Stimulated activated CD8-positive, alpha-beta memory T cell treated with anti-CD3 and anti-CD28 coated beads, Interleukin-7, amount 100 ng/mL, for 48 hours (primary cell): ENCODE measurements at regions not wholly inside any gene's neighbourhood (a gene's known extent, or its start where the extent isn't known, plus 50 kb on each side); places are given as distances from the start of the nearest gene placed in this dataset.

Source experiments
- DNase-seq, 2 donors: peaks; one replicate each; pipeline ENCODE4 v3.0.0-alpha.2; 2020; ENCODE audit warnings: low read depth in 1 of 2; ENCODE audit errors: extremely low read depth in 1 of 2

GRCh38 chr15:66615846-66616245 lies 50.0 kb upstream of the LCTL start:
- no peak for DNase-seq

GRCh38 chr15:66617137-66618090 lies 51.6 kb upstream of the LCTL start:
- no peak for DNase-seq

GRCh38 chr15:66619152-66619903 lies 53.5 kb upstream of the LCTL start:
- DNase-seq = peak; percentile 12 to 13

GRCh38 chr15:66620341-66620740 lies 54.5 kb upstream of the LCTL start:
- DNase-seq = no peak

GRCh38 chr15:66620744-66621344 lies 55.0 kb upstream of the LCTL start:
- no peak for DNase-seq

- DNase-seq = no peak
Measured at GRCh38 chr15:66621491-66622467, 56.0 kb upstream of the LCTL start.

- no peak for DNase-seq
Measured at GRCh38 chr15:66622591-66623022, 56.8 kb upstream of the LCTL start.

- DNase-seq = no peak
Measured at GRCh38 chr15:66623801-66624453, 58.1 kb upstream of the LCTL start.

GRCh38 chr15:66625531-66625930 lies 59.7 kb upstream of the LCTL start:
- DNase-seq = no peak

- no peak for DNase-seq
Measured at GRCh38 chr15:66625974-66626373, 60.2 kb upstream of the LCTL start.

- no peak for DNase-seq
Measured at GRCh38 chr15:66628976-66629723, 63.4 kb upstream of the LCTL start.

GRCh38 chr15:66629817-66630576 lies 64.2 kb upstream of the LCTL start:
- no peak for DNase-seq

- no peak for DNase-seq
Measured at GRCh38 chr15:66630801-66631351, 65.1 kb upstream of the LCTL start.

GRCh38 chr15:66631616-66632263 lies 65.9 kb upstream of the LCTL start:
- DNase-seq = no peak

GRCh38 chr15:66633041-66633937 lies 67.5 kb upstream of the LCTL start:
- DNase-seq = no peak

GRCh38 chr15:66633938-66634250 lies 68.1 kb upstream of the LCTL start:
- DNase-seq = no peak

GRCh38 chr15:66634540-66634939 lies 67.5 kb upstream of the SMAD6 start:
- no peak for DNase-seq
